ENCODE measurements at regions not wholly inside any gene's neighbourhood (a gene's known extent, or its start where the extent isn't known, plus 50 kb on each side); places are given as distances from the start of the nearest gene placed in this dataset.

DNA sequence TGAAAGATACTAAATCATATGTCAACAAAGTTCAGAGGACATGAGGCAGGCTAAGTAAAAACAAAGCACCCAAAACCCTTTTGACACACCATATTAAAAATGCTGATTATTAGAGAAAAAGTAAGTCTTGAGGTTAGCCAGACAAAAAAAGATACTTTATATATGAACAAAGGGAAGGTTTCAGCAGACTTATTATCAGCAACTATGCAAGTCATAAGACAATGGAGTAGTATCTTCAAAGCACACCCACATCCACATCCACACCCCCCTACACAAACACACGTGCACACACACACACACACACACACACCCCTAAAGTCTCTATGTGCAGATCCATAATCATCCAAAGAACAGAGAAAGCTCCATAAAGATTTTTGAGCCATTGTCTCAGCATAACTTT, 1373.9 kb upstream of the CELF2 start (continued):
- TF ChIP-seq, protein P1, sequence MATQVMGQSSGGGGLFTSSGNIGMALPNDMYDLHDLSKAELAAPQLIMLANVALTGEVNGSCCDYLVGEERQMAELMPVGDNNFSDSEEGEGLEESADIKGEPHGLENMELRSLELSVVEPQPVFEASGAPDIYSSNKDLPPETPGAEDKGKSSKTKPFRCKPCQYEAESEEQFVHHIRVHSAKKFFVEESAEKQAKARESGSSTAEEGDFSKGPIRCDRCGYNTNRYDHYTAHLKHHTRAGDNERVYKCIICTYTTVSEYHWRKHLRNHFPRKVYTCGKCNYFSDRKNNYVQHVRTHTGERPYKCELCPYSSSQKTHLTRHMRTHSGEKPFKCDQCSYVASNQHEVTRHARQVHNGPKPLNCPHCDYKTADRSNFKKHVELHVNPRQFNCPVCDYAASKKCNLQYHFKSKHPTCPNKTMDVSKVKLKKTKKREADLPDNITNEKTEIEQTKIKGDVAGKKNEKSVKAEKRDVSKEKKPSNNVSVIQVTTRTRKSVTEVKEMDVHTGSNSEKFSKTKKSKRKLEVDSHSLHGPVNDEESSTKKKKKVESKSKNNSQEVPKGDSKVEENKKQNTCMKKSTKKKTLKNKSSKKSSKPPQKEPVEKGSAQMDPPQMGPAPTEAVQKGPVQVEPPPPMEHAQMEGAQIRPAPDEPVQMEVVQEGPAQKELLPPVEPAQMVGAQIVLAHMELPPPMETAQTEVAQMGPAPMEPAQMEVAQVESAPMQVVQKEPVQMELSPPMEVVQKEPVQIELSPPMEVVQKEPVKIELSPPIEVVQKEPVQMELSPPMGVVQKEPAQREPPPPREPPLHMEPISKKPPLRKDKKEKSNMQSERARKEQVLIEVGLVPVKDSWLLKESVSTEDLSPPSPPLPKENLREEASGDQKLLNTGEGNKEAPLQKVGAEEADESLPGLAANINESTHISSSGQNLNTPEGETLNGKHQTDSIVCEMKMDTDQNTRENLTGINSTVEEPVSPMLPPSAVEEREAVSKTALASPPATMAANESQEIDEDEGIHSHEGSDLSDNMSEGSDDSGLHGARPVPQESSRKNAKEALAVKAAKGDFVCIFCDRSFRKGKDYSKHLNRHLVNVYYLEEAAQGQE (IDR thresholded peaks at IDR 0.05): no peak
- TF ChIP-seq ATOH8 (CRISPR knock-in tag; IDR thresholded peaks at IDR 0.05; ENCODE audit: low read depth) (no peak), CBX2 (IDR thresholded peaks at IDR 0.05; ENCODE audit: borderline replicate concordance, low read depth) (no peak)
- TF ChIP-seq, protein P2, sequence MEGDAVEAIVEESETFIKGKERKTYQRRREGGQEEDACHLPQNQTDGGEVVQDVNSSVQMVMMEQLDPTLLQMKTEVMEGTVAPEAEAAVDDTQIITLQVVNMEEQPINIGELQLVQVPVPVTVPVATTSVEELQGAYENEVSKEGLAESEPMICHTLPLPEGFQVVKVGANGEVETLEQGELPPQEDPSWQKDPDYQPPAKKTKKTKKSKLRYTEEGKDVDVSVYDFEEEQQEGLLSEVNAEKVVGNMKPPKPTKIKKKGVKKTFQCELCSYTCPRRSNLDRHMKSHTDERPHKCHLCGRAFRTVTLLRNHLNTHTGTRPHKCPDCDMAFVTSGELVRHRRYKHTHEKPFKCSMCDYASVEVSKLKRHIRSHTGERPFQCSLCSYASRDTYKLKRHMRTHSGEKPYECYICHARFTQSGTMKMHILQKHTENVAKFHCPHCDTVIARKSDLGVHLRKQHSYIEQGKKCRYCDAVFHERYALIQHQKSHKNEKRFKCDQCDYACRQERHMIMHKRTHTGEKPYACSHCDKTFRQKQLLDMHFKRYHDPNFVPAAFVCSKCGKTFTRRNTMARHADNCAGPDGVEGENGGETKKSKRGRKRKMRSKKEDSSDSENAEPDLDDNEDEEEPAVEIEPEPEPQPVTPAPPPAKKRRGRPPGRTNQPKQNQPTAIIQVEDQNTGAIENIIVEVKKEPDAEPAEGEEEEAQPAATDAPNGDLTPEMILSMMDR (IDR thresholded peaks at IDR 0.05): no peak

GRCh38 chr10:9645404-9645803, 1372.3 kb upstream of the CELF2 start:
- no peak for ATAC-seq
- TF ChIP-seq ATOH8 (CRISPR knock-in tag; IDR thresholded peaks at IDR 0.05; ENCODE audit: low read depth) (no peak), EHMT2 (IDR thresholded peaks at IDR 0.05; ENCODE audit: low read depth) (no peak)
- TF ChIP-seq, protein P3, sequence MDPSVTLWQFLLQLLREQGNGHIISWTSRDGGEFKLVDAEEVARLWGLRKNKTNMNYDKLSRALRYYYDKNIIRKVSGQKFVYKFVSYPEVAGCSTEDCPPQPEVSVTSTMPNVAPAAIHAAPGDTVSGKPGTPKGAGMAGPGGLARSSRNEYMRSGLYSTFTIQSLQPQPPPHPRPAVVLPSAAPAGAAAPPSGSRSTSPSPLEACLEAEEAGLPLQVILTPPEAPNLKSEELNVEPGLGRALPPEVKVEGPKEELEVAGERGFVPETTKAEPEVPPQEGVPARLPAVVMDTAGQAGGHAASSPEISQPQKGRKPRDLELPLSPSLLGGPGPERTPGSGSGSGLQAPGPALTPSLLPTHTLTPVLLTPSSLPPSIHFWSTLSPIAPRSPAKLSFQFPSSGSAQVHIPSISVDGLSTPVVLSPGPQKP (IDR thresholded peaks at IDR 0.05; ENCODE audit: low read depth, low read length): no peak
- no peak for FAIRE-seq
- Histone ChIP-seq H3K27ac (no peak overlapping the region), H3K4me1 (no peaks in the 10 kb centered on the region), H3K4me2 (no peak overlapping the region), H3K4me3 (no peak overlapping the region), H3K9me3 (no peaks in the 10 kb centered on the region; the same call in 2 of the 3 replicates)
- ChIA-PET CTCF (no interaction called here), POLR2A (no interaction called here)
- 8% methylated on average over 3 of the region's 3 CpGs for WGBS (ENCODE audit: missing lambda C conversion rate)
- no peak for DNase-seq (ENCODE audit: low read depth in 1 of 2, low spot score in 1 of 2)

DNA sequence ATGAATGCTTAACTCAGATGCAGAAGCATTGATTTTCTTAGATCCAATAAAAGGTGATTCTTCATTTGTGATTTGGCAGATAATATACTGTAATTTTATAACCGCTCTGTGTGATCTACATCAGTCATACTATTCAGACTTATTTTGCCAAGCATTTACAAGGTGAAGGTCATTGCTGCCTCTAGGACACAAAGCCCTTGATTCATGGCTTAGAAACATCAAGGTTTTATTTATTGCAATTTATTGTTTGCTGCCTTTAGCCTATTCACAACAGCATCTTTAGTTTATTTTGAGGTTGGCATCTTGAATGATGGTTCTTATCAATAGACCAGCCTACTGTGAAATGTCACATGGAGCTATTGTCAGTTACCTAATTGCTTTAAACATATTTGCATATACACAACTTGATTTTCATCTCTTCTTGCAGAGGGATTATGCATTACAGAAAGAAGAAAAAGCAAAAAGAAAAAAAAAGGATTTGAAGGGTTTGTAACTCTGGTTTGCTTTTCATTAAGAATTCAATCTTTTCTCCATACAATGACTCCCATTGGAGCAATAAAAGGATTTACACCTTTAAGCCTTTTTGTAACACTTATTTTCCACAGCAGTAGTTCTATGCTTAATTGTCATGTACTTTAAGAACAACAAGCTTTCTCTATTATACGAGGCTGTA, 1371.6 kb upstream of the CELF2 start:
- no peak overlapping the region for H3K27ac ChIP-seq
- H3K4me2 ChIP-seq: no peak overlapping the region
- 2% methylated on average over 2 of the region's 2 CpGs for WGBS (ENCODE audit: missing lambda C conversion rate)
- TF ChIP-seq FOXS1 (CRISPR knock-in tag; IDR thresholded peaks at IDR 0.05) (no peak), HOXB13 (CRISPR knock-in tag; IDR thresholded peaks at IDR 0.05; ENCODE audit: low read depth) (no peak), TP53 (CRISPR knock-in tag; IDR thresholded peaks at IDR 0.05) (no peak), ZFP36 (IDR thresholded peaks at IDR 0.05; ENCODE audit: borderline replicate concordance, partially characterized antibody) (no peak), HMGXB4 (CRISPR knock-in tag; IDR thresholded peaks at IDR 0.05; ENCODE audit: borderline replicate concordance) (no peak), KDM1A (IDR thresholded peaks at IDR 0.05; ENCODE audit: low read depth) (no peak), HEYL (CRISPR knock-in tag; IDR thresholded peaks at IDR 0.05) (no peak), SREBF2 (IDR thresholded peaks at IDR 0.05) (no peak), CHD2 (IDR thresholded peaks at IDR 0.05; ENCODE audit: low read length, partially characterized antibody) (no peak), HOXB5 (CRISPR knock-in tag; IDR thresholded peaks at IDR 0.05) (no peak), EP300 (IDR thresholded peaks at IDR 0.05) (no peak)
- TF ChIP-seq, protein P4, sequence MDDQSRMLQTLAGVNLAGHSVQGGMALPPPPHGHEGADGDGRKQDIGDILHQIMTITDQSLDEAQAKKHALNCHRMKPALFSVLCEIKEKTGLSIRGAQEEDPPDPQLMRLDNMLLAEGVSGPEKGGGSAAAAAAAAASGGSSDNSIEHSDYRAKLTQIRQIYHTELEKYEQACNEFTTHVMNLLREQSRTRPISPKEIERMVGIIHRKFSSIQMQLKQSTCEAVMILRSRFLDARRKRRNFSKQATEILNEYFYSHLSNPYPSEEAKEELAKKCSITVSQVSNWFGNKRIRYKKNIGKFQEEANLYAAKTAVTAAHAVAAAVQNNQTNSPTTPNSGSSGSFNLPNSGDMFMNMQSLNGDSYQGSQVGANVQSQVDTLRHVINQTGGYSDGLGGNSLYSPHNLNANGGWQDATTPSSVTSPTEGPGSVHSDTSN (IDR thresholded peaks at IDR 0.05): no peak
- TF ChIP-seq, protein P5, sequence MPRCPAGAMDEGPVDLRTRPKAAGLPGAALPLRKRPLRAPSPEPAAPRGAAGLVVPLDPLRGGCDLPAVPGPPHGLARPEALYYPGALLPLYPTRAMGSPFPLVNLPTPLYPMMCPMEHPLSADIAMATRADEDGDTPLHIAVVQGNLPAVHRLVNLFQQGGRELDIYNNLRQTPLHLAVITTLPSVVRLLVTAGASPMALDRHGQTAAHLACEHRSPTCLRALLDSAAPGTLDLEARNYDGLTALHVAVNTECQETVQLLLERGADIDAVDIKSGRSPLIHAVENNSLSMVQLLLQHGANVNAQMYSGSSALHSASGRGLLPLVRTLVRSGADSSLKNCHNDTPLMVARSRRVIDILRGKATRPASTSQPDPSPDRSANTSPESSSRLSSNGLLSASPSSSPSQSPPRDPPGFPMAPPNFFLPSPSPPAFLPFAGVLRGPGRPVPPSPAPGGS (IDR thresholded peaks at IDR 0.05): no peak
- no peaks in the 10 kb centered on the region for H3K4me1 ChIP-seq
- FAIRE-seq (no peak), DNase-seq (ENCODE audit: low read depth in 1 of 2, low spot score in 1 of 2) (no peak), ATAC-seq (no peak)
- POLR2A ChIA-PET: no interaction called here
- no peaks in the 10 kb centered on the region; the same call in 2 of the 3 replicates for H3K9me3 ChIP-seq
- CTCF ChIA-PET: interaction anchor here (0.6 kb wide), 1 partner anchor 208 kb away, joined by 4 read pairs; no protein-coding TSS in a partner anchor
- H3K4me3 ChIP-seq: no peak overlapping the region
